GM18907 (cell line): ENCODE measurements at regions not wholly inside any gene's neighbourhood (a gene's known extent, or its start where the extent isn't known, plus 50 kb on each side); places are given as distances from the start of the nearest gene placed in this dataset.

ENCODE experiments used
- ATAC-seq: cut with Tn5 transposase; IDR thresholded peaks from one replicate; pipeline ENCODE4 v1.9.1; 2021; ENCODE audit warnings: mild to moderate bottlenecking, moderate library complexity; ENCODE audit not compliant: unreplicated experiment

DNA sequence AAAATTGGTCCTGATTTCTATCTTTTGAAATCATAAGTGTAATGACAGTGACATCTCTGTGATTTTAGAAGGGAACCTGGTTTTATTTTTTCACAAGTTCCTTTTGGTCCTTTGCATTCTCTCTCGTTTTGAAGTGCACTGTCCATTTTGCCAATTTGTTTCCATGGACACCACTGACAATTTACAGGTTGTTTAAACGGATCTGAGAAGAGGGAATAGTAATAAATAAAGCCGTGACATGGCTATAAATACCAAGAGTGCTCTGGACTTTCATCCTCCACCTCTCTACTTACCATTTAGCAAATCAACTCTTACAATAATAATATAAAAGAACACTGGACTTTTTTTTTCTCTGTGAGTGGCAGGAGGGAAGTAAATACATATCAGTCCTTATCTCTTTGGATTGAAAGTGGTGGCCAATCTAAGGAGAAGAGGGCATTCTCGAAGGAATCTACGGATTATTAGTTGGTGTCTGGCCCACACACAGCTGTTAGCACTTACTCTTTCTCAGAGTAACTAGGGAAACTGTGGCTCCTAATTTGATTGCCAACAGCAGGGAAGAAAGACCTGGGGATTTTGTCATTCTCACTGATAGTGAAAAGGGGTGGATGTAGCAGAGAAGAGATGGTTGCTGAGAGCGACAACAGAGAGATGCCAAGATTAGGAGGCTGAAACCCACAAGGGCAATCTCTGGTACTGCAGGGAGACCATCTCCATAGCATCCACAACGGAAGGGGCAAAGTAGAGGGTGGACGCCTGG, 108.7 kb upstream of the FSHR start:
- ATAC-seq: no peak

GRCh38 chr2:49261781-49262180, 107.5 kb upstream of the FSHR start:
- no peak for ATAC-seq

DNA sequence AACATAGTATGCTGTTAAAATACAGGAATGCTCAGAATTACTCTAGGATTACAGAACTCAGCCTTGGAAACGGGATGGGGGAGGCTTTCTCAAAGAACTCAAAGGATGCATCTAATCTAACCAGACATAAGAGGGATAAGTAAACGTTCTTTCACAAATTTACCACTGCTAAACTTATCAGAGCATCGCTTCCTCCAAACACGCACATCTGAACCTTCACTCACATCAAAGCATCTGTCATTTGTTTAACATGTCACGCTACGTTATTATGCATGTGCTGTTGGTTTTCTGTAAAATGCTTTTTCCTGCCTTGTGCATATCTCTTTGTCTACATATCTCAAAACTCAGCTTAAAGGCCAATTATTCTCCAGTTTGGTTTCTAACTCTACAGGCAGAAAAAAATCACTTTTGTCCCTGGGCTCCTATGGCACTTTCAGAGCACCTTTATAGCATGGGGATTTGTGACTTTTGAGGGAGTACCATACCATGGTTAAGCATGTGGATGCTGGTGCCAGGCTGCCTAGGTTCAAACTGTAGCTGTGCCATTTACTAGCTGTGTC, 106.7 kb upstream of the FSHR start:
- ATAC-seq: no peak

GRCh38 chr2:49259926-49260325, 105.6 kb upstream of the FSHR start:
- ATAC-seq: no peak

- no peak for ATAC-seq
Observed at GRCh38 chr2:49255409-49255971, 101.2 kb upstream of the FSHR start.

DNA sequence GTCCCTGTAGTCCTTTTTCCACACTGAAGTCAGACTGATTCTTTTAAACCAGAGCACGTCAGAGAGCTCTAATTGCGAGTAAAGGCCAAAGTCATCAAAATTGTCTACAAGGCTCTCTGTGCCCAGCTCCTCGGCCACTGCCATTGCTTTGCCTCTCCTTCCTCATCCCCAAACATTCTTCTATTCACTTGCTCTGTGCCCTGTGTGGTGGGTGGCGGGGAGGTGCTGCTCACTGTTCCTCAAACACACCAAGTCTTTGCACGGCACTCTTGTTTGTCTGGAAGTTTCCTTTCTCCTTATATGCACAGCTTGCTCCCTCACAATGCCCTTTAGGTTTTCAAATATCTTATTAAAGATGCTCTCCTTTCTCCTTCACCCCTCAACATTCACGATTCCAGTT, 100.1 kb upstream of the FSHR start:
- no peak for ATAC-seq

DNA sequence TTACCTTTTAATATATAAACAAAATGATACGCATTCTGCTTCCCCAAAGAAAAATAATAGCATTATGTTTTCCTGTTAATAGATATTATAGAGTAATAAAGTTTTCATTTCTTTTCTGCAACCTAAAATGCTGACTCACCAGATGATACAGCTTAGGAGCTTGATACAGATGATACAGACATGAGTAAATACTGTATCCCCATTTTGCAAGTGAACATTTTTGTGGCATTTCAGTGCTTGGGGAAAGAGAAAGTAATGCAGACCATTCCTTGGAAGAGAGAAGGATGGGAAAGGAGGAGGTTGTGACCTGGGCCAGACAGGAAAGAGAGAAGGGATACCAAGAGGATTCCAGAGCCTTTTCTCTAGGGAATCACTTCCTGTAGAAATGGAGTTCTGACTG, 97.5 kb upstream of the FSHR start:
- no peak for ATAC-seq

- no peak for ATAC-seq
Observed at GRCh38 chr2:49251251-49251650, 96.9 kb upstream of the FSHR start.

DNA sequence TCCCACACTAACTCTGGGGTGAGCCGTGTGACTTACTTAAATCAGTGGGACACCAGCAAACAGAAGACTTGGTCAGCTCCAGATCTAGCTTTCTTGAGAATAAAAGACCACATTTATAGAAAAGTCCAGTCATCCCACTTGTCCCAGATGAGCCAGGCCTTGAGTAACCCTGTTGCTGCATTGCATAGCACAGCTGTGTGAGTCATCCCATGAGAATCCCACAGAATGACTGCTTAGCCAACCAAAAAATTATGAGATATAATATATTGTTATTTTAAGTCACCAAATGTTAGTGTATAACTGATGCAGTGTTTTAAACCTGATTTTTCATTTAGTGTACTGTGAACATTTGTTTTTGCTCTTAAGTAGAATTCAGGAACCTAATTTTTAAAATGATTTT, 94.2 kb upstream of the FSHR start:
- ATAC-seq: no peak

DNA sequence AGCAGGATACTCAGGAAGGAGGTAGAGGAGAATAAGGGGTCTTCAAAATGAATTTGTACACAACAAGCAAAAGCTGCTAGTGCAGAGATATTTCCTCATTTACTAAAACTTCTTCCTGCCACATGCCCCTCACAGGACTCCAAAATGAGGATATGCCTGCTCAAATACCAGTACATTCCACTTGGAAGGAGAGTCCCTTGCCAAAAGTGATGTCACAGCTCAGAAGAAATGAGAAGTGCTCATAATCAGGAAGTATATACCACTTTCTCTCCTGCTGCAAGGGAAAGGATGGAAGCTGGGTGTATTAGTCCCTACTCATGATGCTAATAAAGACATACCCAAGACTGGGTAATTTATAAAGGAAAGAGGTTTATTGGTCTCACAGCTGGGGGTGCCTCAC, 87.7 kb upstream of the FSHR start:
- no peak for ATAC-seq

GRCh38 chr2:49241501-49241900, 87.2 kb upstream of the FSHR start:
- no peak for ATAC-seq

- no peak for ATAC-seq
Observed at GRCh38 chr2:49240608-49241007, 86.3 kb upstream of the FSHR start.

DNA sequence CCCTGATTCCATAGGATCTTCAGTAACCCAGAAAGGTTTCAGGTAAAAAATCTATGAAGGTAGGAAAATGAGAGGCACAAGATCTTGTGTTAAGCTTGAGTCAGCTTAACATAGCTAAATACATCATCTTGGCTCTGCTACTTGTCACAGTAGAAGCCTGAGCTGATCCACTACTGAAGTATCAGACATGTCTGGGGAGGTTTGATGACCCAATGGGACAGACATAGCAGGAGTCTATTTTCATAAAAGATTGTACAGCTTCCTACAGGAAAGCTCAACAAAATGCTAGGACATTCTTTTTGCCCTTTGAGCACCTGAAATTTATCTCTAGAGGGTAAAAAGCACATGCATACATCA, 84.3 kb upstream of the FSHR start:
- no peak for ATAC-seq

DNA sequence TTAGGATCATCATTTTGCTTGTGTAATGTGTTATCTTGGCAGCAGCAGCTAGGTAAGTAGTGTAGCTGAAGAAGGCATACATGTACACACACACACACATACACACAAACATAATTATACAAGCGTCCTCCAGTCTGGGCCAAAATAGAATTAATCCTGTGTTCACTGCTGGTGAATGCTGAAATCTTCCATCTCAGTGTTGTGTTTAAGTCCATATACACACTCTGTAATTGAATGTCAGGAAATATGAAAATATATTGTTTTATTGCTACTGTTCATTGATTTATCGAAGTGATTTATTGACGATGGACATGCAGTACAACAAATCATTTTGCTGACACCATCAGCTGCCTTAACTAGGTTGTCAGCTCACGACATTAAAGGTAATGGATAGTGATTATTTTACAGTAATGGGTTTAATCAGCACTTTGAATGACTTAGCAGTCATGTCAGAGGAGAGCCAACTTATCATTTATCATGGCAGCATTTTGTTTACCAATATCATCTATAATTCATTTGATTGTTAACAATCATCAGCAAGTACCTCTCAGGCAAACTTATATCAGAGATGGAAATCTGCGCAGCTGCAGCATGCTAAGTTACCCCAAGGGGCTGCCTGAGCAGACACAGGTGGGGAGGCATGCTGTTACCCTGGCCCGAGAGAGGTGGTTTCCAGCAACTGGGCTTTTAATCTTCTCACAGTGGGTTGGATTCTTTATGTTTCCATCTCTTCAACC, 83.7 kb upstream of the FSHR start:
- no peak for ATAC-seq

DNA sequence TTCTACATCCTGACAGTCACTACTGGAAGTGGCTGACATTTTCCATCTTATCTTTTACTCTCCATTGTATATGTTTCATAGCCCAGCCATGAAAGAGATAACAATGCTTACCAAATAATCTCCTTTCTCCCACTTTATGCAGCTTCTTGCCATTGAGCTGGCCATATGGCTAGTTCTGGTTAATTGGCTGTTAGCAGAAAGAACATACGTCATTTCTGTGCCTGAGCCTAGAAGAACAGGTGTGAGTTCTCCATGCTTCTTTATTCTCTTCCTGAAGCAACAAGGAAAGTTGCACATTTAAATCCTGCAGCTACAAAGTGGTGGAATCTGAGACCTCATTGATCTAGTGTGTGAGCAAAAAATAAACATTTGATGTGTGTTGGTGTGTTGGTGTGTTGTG, 82.0 kb upstream of the FSHR start:
- ATAC-seq: no peak

DNA sequence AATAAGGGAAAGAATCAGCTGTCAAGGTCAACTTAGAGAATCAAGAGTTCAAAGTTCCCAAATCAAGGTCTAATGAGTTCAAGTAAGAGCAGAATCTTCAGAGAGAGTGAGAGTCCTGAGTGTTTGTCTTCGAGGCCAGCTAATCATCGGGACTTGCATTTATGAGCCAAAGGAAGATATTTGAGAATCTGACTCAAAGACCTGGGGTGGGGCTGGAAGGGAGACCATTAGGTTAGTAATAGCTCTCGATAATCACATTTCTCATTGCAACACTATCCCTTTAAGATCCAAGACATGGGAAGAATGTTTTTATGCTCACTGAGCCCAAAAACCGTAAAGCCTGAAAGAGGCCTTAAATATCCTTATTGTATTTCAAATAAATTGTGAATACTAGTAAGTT, 72.0 kb upstream of the FSHR start:
- no peak for ATAC-seq

DNA sequence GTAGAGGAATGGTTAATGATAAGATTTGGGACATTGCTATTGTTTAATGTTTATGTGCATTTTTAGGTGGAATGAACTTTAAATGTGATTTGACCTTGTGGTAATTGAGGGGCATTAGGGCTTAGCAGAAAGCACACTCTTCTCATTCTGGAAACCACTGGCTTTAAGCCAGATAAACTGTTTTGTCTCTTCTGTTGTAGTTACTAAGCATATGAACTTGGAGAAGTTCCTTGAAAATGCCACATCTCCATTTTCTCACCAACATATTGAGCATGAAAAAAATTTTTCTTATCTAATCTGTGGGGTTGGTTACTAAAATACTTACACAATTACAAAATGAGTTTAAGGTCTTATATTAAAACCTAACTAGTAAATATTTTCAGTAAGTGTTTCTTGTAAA, 70.8 kb upstream of the FSHR start:
- no peak for ATAC-seq

DNA sequence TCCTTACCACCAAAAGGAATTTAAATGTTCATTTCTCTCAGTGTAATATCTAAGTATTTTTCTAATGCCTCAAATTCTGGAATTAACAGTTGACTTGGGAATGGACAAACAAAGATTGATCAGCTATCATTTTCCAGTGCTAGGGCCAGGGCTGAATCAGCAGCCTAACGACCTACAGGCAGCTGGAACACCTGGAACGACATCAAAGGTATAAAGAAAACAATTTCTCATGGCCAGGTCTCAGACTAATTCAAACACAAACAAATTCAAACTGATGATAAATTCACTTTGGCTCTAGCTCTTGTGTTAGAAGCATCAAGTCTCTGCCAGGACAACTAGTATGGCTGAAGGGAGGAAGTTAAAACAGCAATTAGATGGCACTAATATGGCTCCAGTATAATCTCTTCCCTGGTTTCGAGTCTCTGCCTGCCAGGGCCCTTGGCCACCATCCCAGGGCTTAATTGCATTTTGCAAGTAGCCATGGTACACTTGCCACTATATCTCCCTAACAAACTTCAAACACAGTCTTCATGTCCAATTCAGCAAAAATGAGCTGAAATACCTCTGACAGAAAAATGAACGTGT, 70.2 kb upstream of the FSHR start:
- ATAC-seq: no peak

DNA sequence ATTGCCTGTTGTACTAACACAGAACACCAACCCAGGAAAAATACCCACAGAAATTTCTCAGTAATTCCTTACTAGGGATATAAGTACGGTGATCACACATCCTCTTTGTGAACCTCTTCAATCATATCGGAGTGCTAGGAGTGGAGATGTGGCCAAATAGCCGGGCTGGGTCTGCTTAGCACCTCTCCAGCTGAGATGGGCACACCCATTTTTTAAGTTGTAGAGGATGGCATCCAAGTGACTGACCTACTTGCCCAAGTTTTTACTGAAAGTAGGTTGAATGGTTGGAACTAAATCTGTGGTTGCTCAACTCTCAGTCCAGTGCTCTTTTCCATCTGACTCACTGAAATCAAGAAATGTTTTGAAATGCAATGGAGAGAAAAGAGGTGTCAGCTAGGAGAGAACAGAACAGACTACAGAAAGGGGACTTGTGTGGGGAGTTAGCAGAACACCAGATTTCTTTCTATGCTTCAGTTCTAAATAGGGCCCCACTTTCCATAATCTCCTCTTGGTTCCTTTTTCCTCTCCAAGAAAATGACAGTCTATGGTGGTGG, 68.7 kb upstream of the FSHR start:
- no peak for ATAC-seq

- ATAC-seq: no peak
Observed at GRCh38 chr2:49219741-49220140, 65.4 kb upstream of the FSHR start.

DNA sequence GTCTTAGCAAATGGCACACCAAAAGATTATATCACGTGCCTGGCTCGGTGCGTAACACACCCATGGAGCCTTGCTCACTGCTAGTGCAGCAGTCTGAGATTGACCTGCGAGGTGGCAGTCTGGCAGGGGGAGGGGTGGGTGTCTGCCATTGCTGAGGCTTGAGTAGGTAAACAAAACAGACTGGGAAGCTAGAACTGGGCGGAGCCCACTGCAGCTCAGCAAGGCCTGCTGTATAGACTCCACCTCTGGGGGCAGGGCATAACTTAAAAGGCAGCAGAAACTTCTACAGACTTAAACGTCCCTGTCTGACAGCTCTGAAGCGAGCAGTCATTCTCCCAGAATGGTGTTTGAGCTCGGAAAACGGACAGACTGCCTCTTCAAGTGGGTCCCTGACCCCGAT, 55.9 kb upstream of the FSHR start:
- ATAC-seq: no peak
